NCI-H1694 (cell line): ENCODE measurements at regions not wholly inside any gene's neighbourhood (a gene's known extent, or its start where the extent isn't known, plus 50 kb on each side); places are given as distances from the start of the nearest gene placed in this dataset.
"Not testable (repeated sequence)": the region's sequence is repeated elsewhere in the genome, so short reads cannot be mapped to it uniquely, and the experiment has no call there.

ENCODE experiments used
- DNase-seq: peaks from one replicate; lab custom pipeline; 2025; lab: John Stamatoyannopoulos, UW

- DNase-seq = no peak
These were observed 419.4 kb downstream of the ISL1 start for GRCh38 chr5:51802551-51803184.

GRCh38 chr5:51806677-51807076 is 423.4 kb downstream of the ISL1 start:
- no peak for DNase-seq

GRCh38 chr5:51810592-51810991 is 427.3 kb downstream of the ISL1 start:
- no peak for DNase-seq

GRCh38 chr5:51811883-51812471 is 428.7 kb downstream of the ISL1 start:
- peak; percentile 73 for DNase-seq

GRCh38 chr5:51814817-51815216 is 431.6 kb downstream of the ISL1 start:
- not testable (repeated sequence) for DNase-seq

GRCh38 chr5:51816427-51816826 is 433.2 kb downstream of the ISL1 start:
- no peak for DNase-seq

GRCh38 chr5:51821697-51822096 is 438.4 kb downstream of the ISL1 start:
- DNase-seq = no peak

- DNase-seq = no peak
These were observed 446.0 kb downstream of the ISL1 start for GRCh38 chr5:51829230-51829629.

- no peak for DNase-seq
These were observed 446.4 kb downstream of the ISL1 start for GRCh38 chr5:51829691-51830090.

- DNase-seq = no peak
These were observed 449.8 kb downstream of the ISL1 start for GRCh38 chr5:51832934-51833470.

GRCh38 chr5:51838459-51838858 is 455.2 kb downstream of the ISL1 start:
- DNase-seq = no peak

GRCh38 chr5:51843893-51844292 is 460.6 kb downstream of the ISL1 start:
- DNase-seq = no peak

GRCh38 chr5:51846015-51846414 is 462.8 kb downstream of the ISL1 start:
- no peak for DNase-seq

GRCh38 chr5:51859624-51860023 is 476.4 kb downstream of the ISL1 start:
- no peak for DNase-seq

GRCh38 chr5:51860532-51861018 is 477.3 kb downstream of the ISL1 start:
- no peak for DNase-seq

- no peak for DNase-seq
These were observed 488.9 kb downstream of the ISL1 start for GRCh38 chr5:51872144-51872543.

GRCh38 chr5:51881901-51882300 is 498.7 kb downstream of the ISL1 start:
- DNase-seq = no peak

- no peak for DNase-seq
These were observed 499.4 kb downstream of the ISL1 start for GRCh38 chr5:51882647-51883046.

GRCh38 chr5:51889703-51890102 is 506.5 kb downstream of the ISL1 start:
- no peak for DNase-seq

- no peak for DNase-seq
These were observed 507.3 kb downstream of the ISL1 start for GRCh38 chr5:51890435-51891116.

GRCh38 chr5:51892680-51893079 is 509.4 kb downstream of the ISL1 start:
- no peak for DNase-seq

- no peak for DNase-seq
These were observed 512.6 kb downstream of the ISL1 start for GRCh38 chr5:51895834-51896233.

GRCh38 chr5:51902512-51902911 is 519.3 kb downstream of the ISL1 start:
- DNase-seq = no peak
